ENCODE measurements at regions not wholly inside any gene's neighbourhood (a gene's known extent, or its start where the extent isn't known, plus 50 kb on each side); places are given as distances from the start of the nearest gene placed in this dataset.

DNA sequence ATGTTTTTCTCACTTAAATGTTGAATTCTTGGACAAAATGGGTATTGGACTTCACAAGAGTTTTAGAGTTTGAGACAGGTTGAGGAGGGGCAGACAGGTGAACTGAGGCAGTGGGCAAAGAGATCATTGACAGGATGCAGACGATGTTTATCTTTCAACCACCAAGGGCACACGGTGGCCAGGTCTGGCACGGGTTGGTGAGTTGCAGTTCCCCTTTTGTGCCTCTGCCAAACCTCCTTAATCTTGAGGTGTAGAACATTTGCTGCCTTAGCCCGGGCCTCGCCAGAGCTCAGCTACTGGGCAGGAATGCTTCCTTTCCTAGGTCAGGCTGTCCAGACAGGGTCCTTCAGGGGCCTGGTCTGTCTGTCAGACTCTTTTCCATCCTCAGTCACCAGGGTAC is 567.4 kb upstream of the SOX9 start:
- TF ChIP-seq POLR2AphosphoS5 (IDR thresholded peaks at IDR 0.05; ENCODE audit: low read depth, low read length) = no peak
- TF ChIP-seq POLR2A (IDR thresholded peaks at IDR 0.05; ENCODE audit: low read depth, low read length) = no peak
